SW 1271 (cell line): ENCODE measurements at regions not wholly inside any gene's neighbourhood (a gene's known extent, or its start where the extent isn't known, plus 50 kb on each side); places are given as distances from the start of the nearest gene placed in this dataset.

Source experiments
- DNase-seq, 2 experiments: peaks; one replicate each; lab custom pipeline; 2025; lab: John Stamatoyannopoulos, UW

DNA sequence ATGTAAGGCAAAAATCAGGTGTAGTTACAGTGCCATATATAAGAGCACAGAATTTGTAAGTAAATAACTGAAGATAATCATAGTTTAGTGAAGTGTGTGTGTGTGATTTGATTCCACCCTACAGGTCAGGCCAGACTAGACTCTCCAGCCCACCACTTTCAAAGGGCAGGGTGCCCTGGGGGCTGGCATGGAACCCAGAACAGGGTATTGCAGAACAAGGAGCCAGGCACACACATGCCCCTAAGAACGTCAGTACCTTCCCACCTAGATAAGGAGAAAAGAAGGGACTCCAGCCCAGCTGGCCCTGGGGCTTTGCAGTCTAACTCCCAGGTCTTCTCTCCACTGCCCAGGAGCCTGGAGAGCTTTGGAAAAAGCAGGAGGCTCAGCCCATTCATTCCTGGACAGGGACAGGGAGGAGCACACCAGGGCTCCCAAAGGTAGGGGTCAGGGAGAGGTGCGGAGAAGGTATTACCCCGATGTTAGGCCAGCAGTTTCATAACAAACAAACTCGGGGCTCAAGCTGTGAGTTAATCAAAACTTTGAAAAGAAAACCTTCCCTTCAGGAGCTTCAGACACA is 149.7 kb upstream of the VANGL1 start:
- no peak for DNase-seq

GRCh38 chr1:115491298-115492018 is 150.3 kb upstream of the VANGL1 start:
- no peak for DNase-seq

GRCh38 chr1:115479055-115479482 is 141.0 kb upstream of the NGF start:
- no peak for DNase-seq

- DNase-seq: no peak
Observed at GRCh38 chr1:115477071-115477470, 139.0 kb upstream of the NGF start.

- DNase-seq: no peak
Observed at GRCh38 chr1:115476616-115477015, 138.6 kb upstream of the NGF start.

GRCh38 chr1:115475901-115476300 is 137.9 kb upstream of the NGF start:
- no peak for DNase-seq

GRCh38 chr1:115475252-115475651 is 137.2 kb upstream of the NGF start:
- no peak for DNase-seq

DNA sequence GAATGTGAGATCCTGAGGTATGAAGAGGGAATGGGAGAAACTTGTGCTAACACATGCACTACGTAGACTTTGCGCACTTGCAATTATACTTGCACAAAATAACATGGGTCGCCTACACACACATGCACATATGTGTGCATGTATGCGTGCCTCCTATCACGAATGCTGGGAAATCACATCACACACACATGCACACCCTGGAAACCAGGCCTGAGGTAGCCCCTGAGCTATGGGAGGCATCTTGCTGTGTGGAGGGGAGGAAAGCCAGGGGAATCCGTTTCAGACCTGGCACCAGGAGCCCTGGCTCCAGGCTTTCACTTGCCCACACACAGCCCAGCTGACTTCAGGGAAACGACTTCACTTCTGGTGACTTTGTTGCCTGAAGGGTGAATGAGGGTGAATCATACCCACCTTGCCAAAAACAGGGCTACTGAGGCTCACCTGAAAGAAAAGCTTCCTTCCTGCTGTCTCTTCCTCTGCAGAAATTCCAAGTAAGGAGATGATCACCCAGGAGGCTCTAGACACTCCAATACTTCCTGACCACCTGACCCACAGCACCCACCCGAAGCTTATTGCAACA is 136.0 kb upstream of the NGF start:
- no peak for DNase-seq

GRCh38 chr1:115469703-115470476 is 131.8 kb upstream of the NGF start:
- DNase-seq: peak in 1 of 2 experiments; percentile 22

DNA sequence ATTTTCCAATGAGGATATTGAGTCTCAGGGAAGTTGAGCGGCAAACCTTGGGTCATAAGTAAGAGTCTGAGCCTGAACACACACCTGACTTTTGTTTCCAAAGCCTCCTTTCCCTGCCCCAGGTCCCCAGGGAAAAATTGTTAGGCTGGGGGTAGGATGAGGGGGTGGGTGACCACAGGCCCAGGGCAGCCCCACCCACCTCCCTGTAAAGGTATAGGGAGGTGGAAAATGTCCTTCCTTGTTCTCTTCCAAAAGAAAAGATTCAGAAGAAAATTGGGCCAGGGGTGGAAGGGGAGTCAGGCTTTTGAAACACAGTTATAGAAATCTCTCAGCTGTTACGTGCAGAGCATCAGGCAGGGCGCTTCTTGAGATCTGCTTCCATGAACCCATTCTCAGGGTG is 129.7 kb upstream of the NGF start:
- no peak for DNase-seq

DNA sequence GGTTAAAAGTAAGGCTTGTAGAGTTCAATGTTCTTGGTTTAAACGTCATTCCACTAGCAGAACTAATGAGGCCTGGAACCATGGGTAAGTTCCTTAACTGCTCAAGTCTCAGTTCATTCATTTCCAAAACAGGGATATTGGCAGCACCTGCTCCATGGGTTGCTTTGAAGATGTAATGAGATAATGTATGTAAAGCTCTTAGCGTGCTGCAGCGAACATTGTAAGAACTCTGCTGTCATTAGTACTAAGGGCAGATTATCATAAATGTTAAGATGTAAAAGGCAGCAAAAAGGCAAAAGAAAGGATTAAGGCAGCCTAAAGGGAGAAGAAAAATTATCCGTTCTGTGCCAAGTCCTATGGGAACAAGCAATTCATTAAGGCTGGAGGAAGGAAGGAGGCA is 129.1 kb upstream of the NGF start:
- no peak for DNase-seq

GRCh38 chr1:115466433-115466832 is 128.4 kb upstream of the NGF start:
- DNase-seq: no peak

DNA sequence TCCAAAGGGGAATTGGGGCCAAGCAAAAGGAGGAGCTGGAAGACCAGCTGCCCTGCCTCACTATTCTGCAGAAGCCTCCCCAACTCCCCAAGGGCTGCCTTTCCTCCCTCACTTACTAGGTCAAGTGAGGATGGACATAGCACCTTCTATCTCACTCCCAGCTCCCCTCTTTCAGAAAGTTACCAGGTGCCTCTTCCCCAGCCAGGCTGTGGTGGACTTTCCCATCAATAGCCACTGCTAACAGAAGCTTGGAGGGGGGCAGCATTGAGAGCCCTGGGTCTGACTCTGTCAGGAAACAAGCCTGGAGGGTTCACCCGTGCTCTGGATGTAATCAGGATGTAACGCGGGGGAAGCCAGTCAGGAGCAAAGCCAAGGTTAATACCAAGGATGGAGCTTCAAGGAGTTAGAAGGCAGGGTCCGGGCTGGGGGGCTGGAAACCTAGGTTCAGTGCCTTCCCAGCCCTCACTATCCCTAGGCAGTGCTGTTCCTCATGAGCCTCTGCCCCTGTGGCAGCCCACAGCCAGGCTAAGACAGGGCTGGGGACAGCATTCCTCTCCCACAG is 127.8 kb upstream of the NGF start:
- DNase-seq: no peak

DNA sequence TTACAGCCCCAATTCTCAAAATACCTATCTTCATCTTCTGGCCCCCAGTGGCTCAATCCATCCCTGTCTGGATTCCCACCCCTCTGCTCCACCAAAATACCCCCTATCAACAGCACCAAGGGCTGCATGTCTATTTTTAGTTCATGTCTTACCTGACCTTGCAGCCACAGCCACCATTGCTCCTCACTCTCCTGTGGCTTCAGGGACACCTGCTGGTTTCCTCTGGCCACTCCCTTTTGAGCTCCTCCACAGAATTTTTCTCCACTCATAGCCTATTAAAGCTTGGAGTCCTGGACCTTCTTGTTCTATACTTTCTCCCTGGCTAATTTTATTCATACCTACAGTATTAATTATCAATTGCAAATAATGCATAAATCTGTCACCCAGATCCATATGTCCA is 125.3 kb upstream of the NGF start:
- DNase-seq: no peak

GRCh38 chr1:115462566-115463076 is 124.6 kb upstream of the NGF start:
- no peak for DNase-seq

DNA sequence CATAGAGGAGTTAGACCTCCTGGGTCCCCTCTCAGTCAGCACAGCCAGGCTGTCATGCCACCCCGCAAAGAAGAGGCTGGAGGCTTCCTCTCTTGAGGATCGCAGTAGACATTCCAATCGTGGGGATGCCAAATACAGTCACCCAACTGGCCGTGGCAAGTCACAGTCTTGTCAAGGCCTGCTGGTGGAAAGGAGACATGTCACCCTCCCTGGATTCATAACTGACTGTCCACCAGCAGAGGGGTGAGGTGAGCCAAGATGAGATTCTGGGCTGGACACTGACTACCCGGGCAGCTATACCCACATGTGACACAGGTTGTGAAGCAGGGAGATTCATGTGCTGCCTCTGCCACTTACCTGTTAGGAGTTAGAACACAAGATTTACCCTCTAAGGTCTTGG is 123.5 kb upstream of the NGF start:
- DNase-seq: no peak

DNA sequence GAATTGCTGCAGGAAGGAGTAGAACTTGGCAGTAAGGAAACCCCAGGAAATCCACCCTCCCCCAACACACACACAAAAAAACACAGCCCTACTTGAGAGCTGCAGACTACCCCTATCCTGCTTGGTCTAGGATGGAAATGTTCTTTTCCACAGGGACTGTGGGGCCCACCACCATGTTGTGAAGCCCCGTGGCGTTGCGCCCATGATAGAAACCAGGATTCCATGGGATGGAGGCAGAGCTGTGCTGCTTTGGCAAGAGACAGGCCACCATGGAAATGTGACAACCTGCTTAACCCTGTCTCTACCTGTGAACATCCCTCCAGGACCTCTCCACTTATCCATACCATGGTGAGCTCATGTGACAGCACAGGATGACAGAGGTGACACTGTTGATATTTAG is 121.1 kb upstream of the NGF start:
- DNase-seq: no peak

- DNase-seq: no peak
Observed at GRCh38 chr1:115458426-115459114, 120.5 kb upstream of the NGF start.

DNA sequence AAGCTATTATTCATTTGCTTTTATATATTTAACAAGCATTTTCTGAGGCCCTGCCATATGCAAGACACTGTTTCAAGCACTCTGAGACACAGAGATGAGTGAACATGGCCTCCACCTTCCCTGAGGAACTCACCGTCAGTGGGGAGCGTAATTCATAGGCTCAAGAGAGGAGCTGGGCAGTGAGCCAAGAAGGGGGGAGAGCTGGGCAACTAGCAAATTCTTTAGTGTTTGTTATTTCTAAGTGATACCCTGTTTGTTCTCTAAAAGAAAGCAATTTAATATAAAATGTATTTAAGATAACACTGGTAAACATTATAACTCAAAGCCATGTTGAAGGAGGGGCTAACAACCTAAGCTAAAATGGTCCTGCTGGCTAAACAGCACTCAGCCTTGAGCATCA is 119.2 kb upstream of the NGF start:
- DNase-seq: no peak

DNA sequence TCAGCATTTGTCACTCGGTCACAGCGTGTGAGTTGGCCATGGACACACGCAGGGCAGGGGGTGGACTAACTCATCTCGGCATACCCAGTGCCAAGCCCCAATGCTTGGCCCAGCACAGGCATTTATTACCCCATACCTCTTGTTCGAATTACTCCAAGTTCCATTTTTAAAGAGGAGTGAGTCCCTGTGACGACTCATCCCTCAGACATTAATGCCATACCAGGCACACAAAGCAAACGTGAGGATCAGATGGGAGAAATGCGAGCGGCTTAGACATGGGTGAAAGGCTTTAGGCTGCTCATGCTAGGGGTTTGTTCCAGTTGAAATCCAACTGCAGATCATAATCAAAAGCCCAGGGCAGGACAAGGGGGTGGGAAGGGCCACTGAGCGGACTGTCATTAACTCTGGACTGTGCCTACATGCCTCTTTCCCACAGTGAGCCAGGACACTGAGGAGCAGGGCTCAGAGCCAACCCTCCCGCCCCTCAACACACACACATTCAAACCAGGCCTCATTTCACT is 118.5 kb upstream of the NGF start:
- no peak for DNase-seq

DNA sequence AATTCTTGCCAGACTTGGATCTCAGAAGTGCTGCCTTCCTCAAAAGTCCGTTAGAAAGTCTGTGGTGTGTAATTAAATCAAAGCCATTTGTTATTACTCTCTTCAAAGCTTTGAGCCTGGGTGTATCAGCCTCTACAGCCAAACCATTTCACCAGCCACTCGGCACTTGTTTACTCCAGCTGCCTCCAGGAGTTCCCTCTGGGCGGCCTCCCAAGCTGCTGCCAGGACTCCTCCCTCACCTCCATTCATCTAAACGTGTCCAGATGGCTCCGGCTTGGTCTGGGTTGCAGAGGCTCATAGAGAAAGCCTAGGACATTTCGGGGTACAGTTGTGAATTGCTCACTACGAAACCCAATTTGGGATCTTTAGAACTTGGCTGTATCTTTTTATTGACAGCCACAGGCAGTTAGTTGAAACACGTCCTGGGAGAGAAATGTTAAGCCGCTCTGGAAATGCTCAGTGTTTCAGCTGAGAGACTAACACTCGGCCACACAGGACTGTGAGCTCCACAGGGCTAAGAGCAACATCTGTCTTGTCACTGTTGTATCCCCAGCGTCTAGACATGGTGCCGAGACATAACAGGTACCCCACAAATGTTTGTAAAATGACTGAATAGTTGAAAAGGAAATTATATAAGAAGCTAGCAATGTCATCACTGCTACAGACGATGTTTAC is 116.9 kb upstream of the NGF start:
- no peak for DNase-seq
